Ishikawa (cell line): ENCODE measurements at regions not wholly inside any gene's neighbourhood (a gene's known extent, or its start where the extent isn't known, plus 50 kb on each side); places are given as distances from the start of the nearest gene placed in this dataset.

Experiments
- CEBPB ChIP-seq: IDR thresholded peaks from 2 replicates; pipeline ENCODE4 v1.6.1; 2012
- EGR1 ChIP-seq: IDR thresholded peaks from 2 replicates; pipeline ENCODE4 v1.6.1; 2012
- FOXM1 ChIP-seq: IDR thresholded peaks from 2 replicates; pipeline ENCODE4 v1.6.1; 2012; ENCODE audit warnings: low read depth, borderline replicate concordance
- RAD21 ChIP-seq: IDR thresholded peaks from 2 replicates; pipeline ENCODE4 v1.6.1; 2012; ENCODE audit warnings: low read depth
- TEAD4 ChIP-seq: IDR thresholded peaks from 2 replicates; pipeline ENCODE4 v1.6.1; 2012
- TF ChIP-seq, protein P1 (sequence below): IDR thresholded peaks from 2 replicates; pipeline ENCODE4 v1.6.1; 2012; ENCODE audit warnings: low read depth, mild to moderate bottlenecking
- TF ChIP-seq, protein P2 (sequence below): IDR thresholded peaks from 2 replicates; pipeline ENCODE4 v1.6.1; 2012

DNA sequence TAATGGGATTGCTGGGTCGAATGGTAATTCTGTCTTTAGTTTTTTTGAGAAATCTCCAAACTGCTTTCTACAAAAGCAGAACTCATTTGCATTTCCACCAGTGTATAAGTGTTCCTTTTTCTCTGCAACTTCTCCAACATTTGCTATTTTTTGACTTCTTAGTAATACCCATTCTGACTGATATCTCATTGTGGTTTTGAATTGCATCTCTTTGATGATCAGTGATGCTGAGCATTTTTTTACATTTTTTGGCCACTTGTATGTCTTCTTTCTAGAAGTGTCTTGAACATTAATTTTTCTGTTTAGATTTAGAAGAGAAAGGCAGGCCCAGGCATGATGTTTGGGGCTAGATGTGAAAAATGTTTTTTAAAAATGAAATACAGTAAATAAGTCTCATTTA lies 553.1 kb upstream of the MAN1A1 start:
- no peak for TF ChIP-seq TEAD4
- no peak for TF ChIP-seq FOXM1
- no peak for TF ChIP-seq RAD21
- no peak for TF ChIP-seq EGR1
- TF ChIP-seq, protein P1, sequence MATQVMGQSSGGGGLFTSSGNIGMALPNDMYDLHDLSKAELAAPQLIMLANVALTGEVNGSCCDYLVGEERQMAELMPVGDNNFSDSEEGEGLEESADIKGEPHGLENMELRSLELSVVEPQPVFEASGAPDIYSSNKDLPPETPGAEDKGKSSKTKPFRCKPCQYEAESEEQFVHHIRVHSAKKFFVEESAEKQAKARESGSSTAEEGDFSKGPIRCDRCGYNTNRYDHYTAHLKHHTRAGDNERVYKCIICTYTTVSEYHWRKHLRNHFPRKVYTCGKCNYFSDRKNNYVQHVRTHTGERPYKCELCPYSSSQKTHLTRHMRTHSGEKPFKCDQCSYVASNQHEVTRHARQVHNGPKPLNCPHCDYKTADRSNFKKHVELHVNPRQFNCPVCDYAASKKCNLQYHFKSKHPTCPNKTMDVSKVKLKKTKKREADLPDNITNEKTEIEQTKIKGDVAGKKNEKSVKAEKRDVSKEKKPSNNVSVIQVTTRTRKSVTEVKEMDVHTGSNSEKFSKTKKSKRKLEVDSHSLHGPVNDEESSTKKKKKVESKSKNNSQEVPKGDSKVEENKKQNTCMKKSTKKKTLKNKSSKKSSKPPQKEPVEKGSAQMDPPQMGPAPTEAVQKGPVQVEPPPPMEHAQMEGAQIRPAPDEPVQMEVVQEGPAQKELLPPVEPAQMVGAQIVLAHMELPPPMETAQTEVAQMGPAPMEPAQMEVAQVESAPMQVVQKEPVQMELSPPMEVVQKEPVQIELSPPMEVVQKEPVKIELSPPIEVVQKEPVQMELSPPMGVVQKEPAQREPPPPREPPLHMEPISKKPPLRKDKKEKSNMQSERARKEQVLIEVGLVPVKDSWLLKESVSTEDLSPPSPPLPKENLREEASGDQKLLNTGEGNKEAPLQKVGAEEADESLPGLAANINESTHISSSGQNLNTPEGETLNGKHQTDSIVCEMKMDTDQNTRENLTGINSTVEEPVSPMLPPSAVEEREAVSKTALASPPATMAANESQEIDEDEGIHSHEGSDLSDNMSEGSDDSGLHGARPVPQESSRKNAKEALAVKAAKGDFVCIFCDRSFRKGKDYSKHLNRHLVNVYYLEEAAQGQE = no peak
- no peak for TF ChIP-seq CEBPB
- TF ChIP-seq, protein P2, sequence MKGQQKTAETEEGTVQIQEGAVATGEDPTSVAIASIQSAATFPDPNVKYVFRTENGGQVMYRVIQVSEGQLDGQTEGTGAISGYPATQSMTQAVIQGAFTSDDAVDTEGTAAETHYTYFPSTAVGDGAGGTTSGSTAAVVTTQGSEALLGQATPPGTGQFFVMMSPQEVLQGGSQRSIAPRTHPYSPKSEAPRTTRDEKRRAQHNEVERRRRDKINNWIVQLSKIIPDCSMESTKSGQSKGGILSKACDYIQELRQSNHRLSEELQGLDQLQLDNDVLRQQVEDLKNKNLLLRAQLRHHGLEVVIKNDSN = no peak
